ENCODE measurements at regions not wholly inside any gene's neighbourhood (a gene's known extent, or its start where the extent isn't known, plus 50 kb on each side); places are given as distances from the start of the nearest gene placed in this dataset.

- TF ChIP-seq FOXK2 (IDR thresholded peaks at IDR 0.05): no peak
- no peak for TF ChIP-seq SUZ12 (IDR thresholded peaks at IDR 0.05)
- TF ChIP-seq ZNF384 (IDR thresholded peaks at IDR 0.05): no peak
- TF ChIP-seq PKNOX1 (IDR thresholded peaks at IDR 0.05): no peak
- no peak for TF ChIP-seq NFRKB (IDR thresholded peaks at IDR 0.05)
- DNase-seq (ENCODE audit: extremely low spot score): no peak
- ChIA-PET CTCF (no interaction called here), POLR2A (no interaction called here)
Observed at GRCh38 chr2:21610304-21610703, 486.5 kb downstream of the TDRD15 start.

- ChIA-PET CTCF (no interaction called here), POLR2A (no interaction called here)
- DNase-seq (ENCODE audit: extremely low spot score): no peak
- no peak for TF ChIP-seq NFRKB (IDR thresholded peaks at IDR 0.05)
- no peak for TF ChIP-seq CTBP1 (IDR thresholded peaks at IDR 0.05; ENCODE audit: borderline replicate concordance)
- TF ChIP-seq BHLHE40 (IDR thresholded peaks at IDR 0.05; ENCODE audit: borderline replicate concordance): no peak
Observed at GRCh38 chr2:21617885-21618434, 494.2 kb downstream of the TDRD15 start.

GRCh38 chr2:21620771-21621170 lies 497.0 kb downstream of the TDRD15 start:
- POLR2A ChIA-PET: no interaction called here
- no peak for DNase-seq (ENCODE audit: extremely low spot score)
- CTCF ChIA-PET: no interaction called here
- TF ChIP-seq FOXK2 (IDR thresholded peaks at IDR 0.05) (no peak), LEF1 (IDR thresholded peaks at IDR 0.05; ENCODE audit: borderline replicate concordance) (no peak), HDGF (IDR thresholded peaks at IDR 0.05; ENCODE audit: borderline replicate concordance) (no peak), BHLHE40 (IDR thresholded peaks at IDR 0.05; ENCODE audit: borderline replicate concordance) (no peak), ARNT (IDR thresholded peaks at IDR 0.05) (no peak), L3MBTL2 (conservative IDR thresholded peaks at IDR 0.05) (no peak), NFRKB (IDR thresholded peaks at IDR 0.05) (no peak), FOXM1 (IDR thresholded peaks at IDR 0.05; ENCODE audit: borderline replicate concordance) (no peak), SUZ12 (IDR thresholded peaks at IDR 0.05) (no peak), PKNOX1 (IDR thresholded peaks at IDR 0.05) (no peak), FOXA1 (IDR thresholded peaks at IDR 0.05) (no peak), ZNF384 (IDR thresholded peaks at IDR 0.05) (no peak)

- TF ChIP-seq FOXM1 (IDR thresholded peaks at IDR 0.05; ENCODE audit: borderline replicate concordance) (no peak), L3MBTL2 (conservative IDR thresholded peaks at IDR 0.05) (no peak), BHLHE40 (IDR thresholded peaks at IDR 0.05; ENCODE audit: borderline replicate concordance) (no peak), HDGF (IDR thresholded peaks at IDR 0.05; ENCODE audit: borderline replicate concordance) (no peak), PKNOX1 (IDR thresholded peaks at IDR 0.05) (no peak), LEF1 (IDR thresholded peaks at IDR 0.05; ENCODE audit: borderline replicate concordance) (no peak), NFRKB (IDR thresholded peaks at IDR 0.05) (no peak), CTBP1 (IDR thresholded peaks at IDR 0.05; ENCODE audit: borderline replicate concordance) (no peak), FOXA1 (IDR thresholded peaks at IDR 0.05) (no peak), TARDBP (IDR thresholded peaks at IDR 0.05) (no peak), ELF4 (IDR thresholded peaks at IDR 0.05) (no peak), SUZ12 (IDR thresholded peaks at IDR 0.05) (no peak), FOXK2 (IDR thresholded peaks at IDR 0.05) (no peak), SP1 (IDR thresholded peaks at IDR 0.05) (no peak), ZNF384 (IDR thresholded peaks at IDR 0.05) (no peak), ARNT (IDR thresholded peaks at IDR 0.05) (no peak)
- CTCF ChIA-PET: no interaction called here
- DNase-seq (ENCODE audit: extremely low spot score): no peak
- POLR2A ChIA-PET: no interaction called here
Observed at GRCh38 chr2:21627938-21628337, 504.2 kb downstream of the TDRD15 start.

- DNase-seq (ENCODE audit: extremely low spot score): no peak
- POLR2A ChIA-PET: no interaction called here
- no peak for TF ChIP-seq HDGF (IDR thresholded peaks at IDR 0.05; ENCODE audit: borderline replicate concordance)
- TF ChIP-seq LEF1 (IDR thresholded peaks at IDR 0.05; ENCODE audit: borderline replicate concordance): no peak
- TF ChIP-seq ZNF384 (IDR thresholded peaks at IDR 0.05): no peak
- no peak for TF ChIP-seq SUZ12 (IDR thresholded peaks at IDR 0.05)
- TF ChIP-seq NFRKB (IDR thresholded peaks at IDR 0.05): no peak
- no peak for TF ChIP-seq SP1 (IDR thresholded peaks at IDR 0.05)
- TF ChIP-seq L3MBTL2 (conservative IDR thresholded peaks at IDR 0.05): no peak
- no peak for TF ChIP-seq BHLHE40 (IDR thresholded peaks at IDR 0.05; ENCODE audit: borderline replicate concordance)
- no peak for TF ChIP-seq FOXK2 (IDR thresholded peaks at IDR 0.05)
- TF ChIP-seq ELF4 (IDR thresholded peaks at IDR 0.05): no peak
- TF ChIP-seq CTBP1 (IDR thresholded peaks at IDR 0.05; ENCODE audit: borderline replicate concordance): no peak
- CTCF ChIA-PET: no interaction called here
Observed at GRCh38 chr2:21633015-21633414, 509.2 kb downstream of the TDRD15 start.

GRCh38 chr2:21633466-21633865 lies 509.7 kb downstream of the TDRD15 start:
- TF ChIP-seq TARDBP (IDR thresholded peaks at IDR 0.05): no peak
- TF ChIP-seq L3MBTL2 (conservative IDR thresholded peaks at IDR 0.05): no peak
- TF ChIP-seq NFRKB (IDR thresholded peaks at IDR 0.05): no peak
- no peak for TF ChIP-seq FOXK2 (IDR thresholded peaks at IDR 0.05)
- TF ChIP-seq CTBP1 (IDR thresholded peaks at IDR 0.05; ENCODE audit: borderline replicate concordance): no peak
- no peak for TF ChIP-seq ELF4 (IDR thresholded peaks at IDR 0.05)
- no peak for TF ChIP-seq FOXA1 (IDR thresholded peaks at IDR 0.05)
- no peak for TF ChIP-seq ZNF384 (IDR thresholded peaks at IDR 0.05)
- TF ChIP-seq LEF1 (IDR thresholded peaks at IDR 0.05; ENCODE audit: borderline replicate concordance): no peak
- TF ChIP-seq BHLHE40 (IDR thresholded peaks at IDR 0.05; ENCODE audit: borderline replicate concordance): no peak
- TF ChIP-seq HDGF (IDR thresholded peaks at IDR 0.05; ENCODE audit: borderline replicate concordance): no peak
- no peak for TF ChIP-seq PKNOX1 (IDR thresholded peaks at IDR 0.05)
- no peak for TF ChIP-seq FOXM1 (IDR thresholded peaks at IDR 0.05; ENCODE audit: borderline replicate concordance)
- no peak for TF ChIP-seq SUZ12 (IDR thresholded peaks at IDR 0.05)
- no peak for TF ChIP-seq ARNT (IDR thresholded peaks at IDR 0.05)
- TF ChIP-seq SP1 (IDR thresholded peaks at IDR 0.05): no peak
- no peak for DNase-seq (ENCODE audit: extremely low spot score)
- ChIA-PET POLR2A (no interaction called here), CTCF (no interaction called here)
